OCI-LY3 (cell line): ENCODE measurements at regions not wholly inside any gene's neighbourhood (a gene's known extent, or its start where the extent isn't known, plus 50 kb on each side); places are given as distances from the start of the nearest gene placed in this dataset.

ENCODE experiments used
- H2AFZ ChIP-seq: fragments of 200-600, 300-600 bp; shearing (Covaris generic); 2 replicates; pipeline ENCODE4 v1.6.0; 2014; ENCODE audit warnings: antibody characterized with exemption, low read depth, low read length
- H3K27ac ChIP-seq: fragments of 200-600, 300-600 bp; sonication (generic); 2 replicates; pipeline ENCODE4 v1.5.1; 2014; ENCODE audit warnings: mild to moderate bottlenecking, low read length, moderate library complexity, mixed read lengths
- H3K27me3 ChIP-seq: fragments of 200-600, 300-600 bp; sonication (generic); 2 replicates; pipeline ENCODE4 v1.6.1; 2014; ENCODE audit warnings: low read depth, low read length, mixed read lengths
- H3K36me3 ChIP-seq: fragments of 200-600, 300-600 bp; sonication (generic); replicated peaks from 2 replicates; pipeline ENCODE3; 2014; ENCODE audit warnings: low read depth, low read length, mixed read lengths
- H3K4me1 ChIP-seq: fragments of 300-600, 200-600 bp; sonication (generic); 2 replicates; pipeline ENCODE4 v1.6.1; 2014; ENCODE audit warnings: low read length, mixed read lengths
- H3K4me2 ChIP-seq: fragments of 200-600, 300-600 bp; sonication (generic); 2 replicates; pipeline ENCODE4 v1.6.1; 2014; ENCODE audit warnings: low read length, mixed read lengths
- H3K4me3 ChIP-seq: fragments of 300-600, 200-600 bp; sonication (generic); 2 replicates; pipeline ENCODE4 v1.5.1; 2014; ENCODE audit warnings: antibody characterized with exemption, mild to moderate bottlenecking, low read length, moderate library complexity
- H3K79me2 ChIP-seq: fragments of 300-600, 200-600 bp; shearing (Covaris generic); 2 replicates; pipeline ENCODE4 v1.6.1; 2014; ENCODE audit warnings: mild to moderate bottlenecking, low read length, mixed read lengths
- H3K9ac ChIP-seq: fragments of 300-600, 200-600 bp; shearing (Covaris generic); 2 replicates; pipeline ENCODE4 v1.6.0; 2014; ENCODE audit warnings: mild to moderate bottlenecking, low read length, moderate library complexity
- H3K9me3 ChIP-seq: fragments of 200-600, 300-600 bp; shearing (Covaris generic); 2 replicates; pipeline ENCODE4 v1.6.1; 2014; ENCODE audit warnings: low read length, mixed read lengths; ENCODE audit not compliant: insufficient read depth
- H4K20me1 ChIP-seq: fragments of 200-600, 300-600 bp; sonication (generic); 2 replicates; pipeline ENCODE4 v1.6.1; 2016; ENCODE audit warnings: low read length, mixed read lengths; ENCODE audit not compliant: insufficient read depth
- EZH2phosphoT487 ChIP-seq: fragments of 200-600 bp; shearing (Covaris generic); IDR thresholded peaks from 2 replicates; pipeline ENCODE4 v1.6.1; 2018; ENCODE audit warnings: antibody characterized with exemption, mixed run types, low read depth
- TF ChIP-seq, protein P1 (sequence below): fragments of 200-600, 300-600 bp; sonication (generic); IDR thresholded peaks from 2 replicates; pipeline ENCODE4 v1.5.1; 2014; ENCODE audit warnings: antibody characterized with exemption, low read length, low read depth

GRCh38 chr15:47843124-47843663 is 125.9 kb downstream of the SEMA6D start:
- Histone ChIP-seq H3K27me3 (peaks cover 82% of the 10 kb centered on the region), H3K4me2 (no peak overlapping the region), H3K36me3 (no peaks in the 10 kb centered on the region), H3K27ac (no peak overlapping the region), H3K4me1 (no peaks in the 10 kb centered on the region), H3K4me3 (no peak overlapping the region), H3K9me3 (no peaks in the 10 kb centered on the region), H3K9ac (no peak overlapping the region), H3K79me2 (no peaks in the 10 kb centered on the region), H2AFZ (no peak overlapping the region), H4K20me1 (no peaks in the 10 kb centered on the region)
- no peak for TF ChIP-seq EZH2phosphoT487
- TF ChIP-seq, protein P1, sequence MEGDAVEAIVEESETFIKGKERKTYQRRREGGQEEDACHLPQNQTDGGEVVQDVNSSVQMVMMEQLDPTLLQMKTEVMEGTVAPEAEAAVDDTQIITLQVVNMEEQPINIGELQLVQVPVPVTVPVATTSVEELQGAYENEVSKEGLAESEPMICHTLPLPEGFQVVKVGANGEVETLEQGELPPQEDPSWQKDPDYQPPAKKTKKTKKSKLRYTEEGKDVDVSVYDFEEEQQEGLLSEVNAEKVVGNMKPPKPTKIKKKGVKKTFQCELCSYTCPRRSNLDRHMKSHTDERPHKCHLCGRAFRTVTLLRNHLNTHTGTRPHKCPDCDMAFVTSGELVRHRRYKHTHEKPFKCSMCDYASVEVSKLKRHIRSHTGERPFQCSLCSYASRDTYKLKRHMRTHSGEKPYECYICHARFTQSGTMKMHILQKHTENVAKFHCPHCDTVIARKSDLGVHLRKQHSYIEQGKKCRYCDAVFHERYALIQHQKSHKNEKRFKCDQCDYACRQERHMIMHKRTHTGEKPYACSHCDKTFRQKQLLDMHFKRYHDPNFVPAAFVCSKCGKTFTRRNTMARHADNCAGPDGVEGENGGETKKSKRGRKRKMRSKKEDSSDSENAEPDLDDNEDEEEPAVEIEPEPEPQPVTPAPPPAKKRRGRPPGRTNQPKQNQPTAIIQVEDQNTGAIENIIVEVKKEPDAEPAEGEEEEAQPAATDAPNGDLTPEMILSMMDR: no peak

DNA sequence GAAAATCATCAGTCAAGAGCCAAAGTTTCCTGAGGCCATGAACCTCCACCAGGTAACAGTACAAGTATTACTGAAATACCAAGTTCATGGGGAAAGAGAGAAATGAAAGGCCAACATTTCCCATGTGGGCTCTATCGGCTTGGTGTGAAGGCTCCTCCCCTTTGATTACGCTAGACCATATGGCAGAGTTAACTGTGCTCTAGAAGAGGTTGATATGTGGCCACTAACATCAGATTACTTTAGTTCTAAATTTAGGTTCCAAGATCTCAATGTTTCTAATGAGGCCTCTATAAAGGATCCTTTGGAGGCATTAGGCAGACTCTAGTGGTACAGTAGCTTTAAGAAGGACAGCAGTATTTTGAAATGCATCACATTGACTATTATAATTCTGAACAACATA is 127.1 kb downstream of the SEMA6D start:
- no peak for TF ChIP-seq EZH2phosphoT487
- TF ChIP-seq, protein P1: no peak
- H3K27ac ChIP-seq: no peak overlapping the region
- H3K27me3 ChIP-seq: peaks cover 77% of the 10 kb centered on the region
- no peaks in the 10 kb centered on the region for H3K9me3 ChIP-seq
- H3K4me3 ChIP-seq: no peak overlapping the region
- no peak overlapping the region for H3K4me2 ChIP-seq
- H3K4me1 ChIP-seq: no peaks in the 10 kb centered on the region
- no peaks in the 10 kb centered on the region for H4K20me1 ChIP-seq
- no peaks in the 10 kb centered on the region for H3K36me3 ChIP-seq
- H3K9ac ChIP-seq: no peak overlapping the region
- no peak overlapping the region for H2AFZ ChIP-seq
- no peaks in the 10 kb centered on the region for H3K79me2 ChIP-seq

GRCh38 chr15:47846128-47846868 is 129.0 kb downstream of the SEMA6D start:
- Histone ChIP-seq H3K27me3 (peaks cover 75% of the 10 kb centered on the region), H2AFZ (no peak overlapping the region), H3K9me3 (no peaks in the 10 kb centered on the region), H4K20me1 (no peaks in the 10 kb centered on the region), H3K79me2 (no peaks in the 10 kb centered on the region), H3K4me2 (no peak overlapping the region), H3K27ac (no peak overlapping the region), H3K4me3 (no peak overlapping the region), H3K36me3 (no peaks in the 10 kb centered on the region), H3K4me1 (no peaks in the 10 kb centered on the region), H3K9ac (no peak overlapping the region)
- TF ChIP-seq, protein P1: no peak
- TF ChIP-seq EZH2phosphoT487: no peak

DNA sequence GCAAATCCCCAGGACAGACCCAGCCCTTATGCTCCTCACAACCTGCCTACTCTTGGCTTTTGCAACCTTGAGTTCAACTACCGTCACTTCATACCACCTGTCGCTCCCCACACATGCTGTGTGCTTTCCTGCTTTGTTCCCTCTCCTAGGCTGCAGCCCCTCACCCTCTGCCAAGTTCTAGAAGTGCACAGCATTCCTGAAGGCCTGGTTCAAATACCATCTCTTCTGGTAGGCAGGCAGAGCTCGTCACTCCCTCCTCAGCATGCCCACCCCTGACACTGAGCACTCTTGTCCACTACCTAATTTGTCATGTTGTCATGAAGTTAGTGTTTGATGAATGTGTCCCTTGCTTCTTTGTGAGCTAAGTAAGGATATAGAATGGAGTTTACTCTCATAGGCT is 129.6 kb downstream of the SEMA6D start:
- no peaks in the 10 kb centered on the region for H4K20me1 ChIP-seq
- no peak overlapping the region for H3K27ac ChIP-seq
- no peak overlapping the region for H3K4me2 ChIP-seq
- no peaks in the 10 kb centered on the region for H3K9me3 ChIP-seq
- no peak overlapping the region for H3K4me3 ChIP-seq
- peaks cover 78% of the 10 kb centered on the region for H3K27me3 ChIP-seq
- no peaks in the 10 kb centered on the region for H3K36me3 ChIP-seq
- no peaks in the 10 kb centered on the region for H3K79me2 ChIP-seq
- H2AFZ ChIP-seq: no peak overlapping the region
- no peak overlapping the region for H3K9ac ChIP-seq
- no peaks in the 10 kb centered on the region for H3K4me1 ChIP-seq
- TF ChIP-seq EZH2phosphoT487: no peak
- TF ChIP-seq, protein P1: no peak
